H1 (cell line): ENCODE measurements at regions not wholly inside any gene's neighbourhood (a gene's known extent, or its start where the extent isn't known, plus 50 kb on each side); places are given as distances from the start of the nearest gene placed in this dataset.

Source experiments
- CTCF ChIA-PET: fragments of 300-600 bp; sonication (Branson Sonifier 250); formaldehyde crosslinking; loops from one replicate; lab custom pipeline; 2021; ENCODE audit not compliant: partially characterized antibody; lab: Charles Lee
- POLR2A ChIA-PET: fragments of 300-600 bp; sonication (Branson Sonifier 250); formaldehyde crosslinking; loops from one replicate; lab custom pipeline; 2021; ENCODE audit warnings: inconsistent platforms; ENCODE audit not compliant: partially characterized antibody; lab: Charles Lee
- DNase-seq, 2 experiments: peaks; one replicate each; pipeline versions ENCODE4 v3.0.0 to v3.0.0-alpha.2; 2010 to 2022; ENCODE audit warnings: low spot score in 2 of 2, low read depth in 1 of 2, mixed read lengths in 1 of 2
- FAIRE-seq: peaks from 2 replicates; lab custom pipeline; 2011; peaks lifted over from hg19 to GRCh38; lab: Jason Lieb, UNC
- H2AFZ ChIP-seq: 2 replicates; pipeline ENCODE4 v1.8.1; 2012; ENCODE audit warnings: low read length, inconsistent platforms
- H2AK5ac ChIP-seq: 2 replicates; pipeline ENCODE4 v1.6.1; 2013; ENCODE audit warnings: low read depth, low read length
- H2BK120ac ChIP-seq: replicated peaks from 2 replicates; pipeline ENCODE3; 2013; ENCODE audit warnings: low read depth, low read length, inconsistent platforms
- H2BK12ac ChIP-seq: 2 replicates; pipeline ENCODE4 v1.6.1; 2013; ENCODE audit warnings: low read depth, low read length
- H2BK15ac ChIP-seq: 2 replicates; pipeline ENCODE4 v1.6.1; 2013; ENCODE audit warnings: low read length
- H2BK20ac ChIP-seq: 2 replicates; pipeline ENCODE4 v1.6.1; 2013; ENCODE audit warnings: low read length
- H2BK5ac ChIP-seq: 2 replicates; pipeline ENCODE4 v1.6.1; 2013; ENCODE audit warnings: low read depth, low read length
- H3K14ac ChIP-seq: 2 replicates; pipeline ENCODE4 v1.6.1; 2013; ENCODE audit warnings: inconsistent platforms; ENCODE audit not compliant: insufficient read length
- H3K18ac ChIP-seq: 2 replicates; pipeline ENCODE4 v1.6.1; 2013; ENCODE audit warnings: low read length; ENCODE audit errors: extremely low read depth
- H3K23ac ChIP-seq: 2 replicates; pipeline ENCODE4 v1.6.1; 2013; ENCODE audit warnings: inconsistent platforms; ENCODE audit not compliant: insufficient read length
- H3K23me2 ChIP-seq: 2 replicates; pipeline ENCODE4 v1.6.1; 2013; ENCODE audit warnings: low read depth, low read length
- H3K27ac ChIP-seq: 2 replicates; pipeline ENCODE4 v1.6.1; 2011; ENCODE audit warnings: low read depth, low read length, inconsistent platforms
- H3K27me3 ChIP-seq, 4 experiments: replicated peaks in 1 of 4; 1 replicate in 1 of 4; 2 replicates in 3 of 4; pipeline versions ENCODE4 v1.6.1 to v1.8.1; 2011 to 2013; ENCODE audit warnings: low read length in 3 of 4, mild to moderate bottlenecking in 3 of 4, inconsistent platforms in 2 of 4, mixed read lengths in 2 of 4, moderate library complexity in 1 of 4; ENCODE audit not compliant: control insufficient read depth in 3 of 4, insufficient read depth in 3 of 4; ENCODE audit errors: extremely low read depth in 1 of 4
- H3K36me3 ChIP-seq, 4 experiments: 2 replicates each; pipeline versions ENCODE4 v1.6.1 to v1.8.1; 2011 to 2013; ENCODE audit warnings: mild to moderate bottlenecking in 4 of 4, low read length in 3 of 4, moderate library complexity in 2 of 4, control low read depth in 1 of 4, inconsistent platforms in 1 of 4; ENCODE audit not compliant: insufficient read depth in 4 of 4, control insufficient read depth in 2 of 4
- H3K4ac ChIP-seq: replicated peaks from 2 replicates; pipeline ENCODE3; 2013; ENCODE audit warnings: low read length, low read depth, mixed read lengths, inconsistent platforms; ENCODE audit not compliant: insufficient read length
- H3K4me1 ChIP-seq, 4 experiments: replicated peaks in 1 of 4; 1 replicate in 1 of 4; 2 replicates in 3 of 4; pipeline versions ENCODE4 v1.6.1 to v1.8.1; 2011 to 2013; ENCODE audit warnings: low read length in 3 of 4, inconsistent platforms in 2 of 4, mixed read lengths in 1 of 4; ENCODE audit not compliant: insufficient read depth in 4 of 4, control insufficient read depth in 3 of 4
- H3K4me2 ChIP-seq, 2 experiments: 2 replicates each; pipeline versions ENCODE4 v1.6.1 to v1.8.1; 2011 to 2013; ENCODE audit warnings: low read depth in 2 of 2, low read length in 2 of 2, control low read depth in 1 of 2, inconsistent platforms in 1 of 2, mild to moderate bottlenecking in 1 of 2; ENCODE audit not compliant: insufficient read depth in 1 of 2
- H3K4me3 ChIP-seq, 4 experiments: fragments of 200-600, 300-600 bp in 1 of 4; sonication (generic), shearing (Covaris generic), sonication (Bioruptor Twin) in 1 of 4; 2 replicates each; pipeline versions ENCODE4 v1.5.1 to v1.8.1; 2011 to 2016; ENCODE audit warnings: low read length in 4 of 4, low read depth in 3 of 4, control low read depth in 2 of 4, inconsistent platforms in 2 of 4, mild to moderate bottlenecking in 2 of 4, mixed read lengths in 1 of 4, moderate library complexity in 1 of 4; ENCODE audit not compliant: insufficient read depth in 2 of 4; ENCODE audit errors: extremely low read depth in 1 of 4
- H3K56ac ChIP-seq: replicated peaks from 2 replicates; pipeline ENCODE3; 2013; ENCODE audit warnings: low read depth, mild to moderate bottlenecking, mixed read lengths, low read length, inconsistent platforms; ENCODE audit not compliant: insufficient read length
- H3K79me1 ChIP-seq: 2 replicates; pipeline ENCODE4 v1.6.1; 2013; ENCODE audit warnings: low read depth, low read length, control low read depth
- H3K79me2 ChIP-seq, 2 experiments: 2 replicates each; pipeline versions ENCODE4 v1.6.1 to v1.8.1; 2012 to 2013; ENCODE audit warnings: low read length in 2 of 2, mild to moderate bottlenecking in 2 of 2, inconsistent platforms in 1 of 2; ENCODE audit not compliant: insufficient read depth in 2 of 2, control insufficient read depth in 1 of 2
- H3K9ac ChIP-seq, 4 experiments: replicated peaks in 1 of 4; 1 replicate in 1 of 4; 2 replicates in 3 of 4; pipeline versions ENCODE4 v1.6.1 to v1.8.1; 2011 to 2013; ENCODE audit warnings: low read depth in 3 of 4, low read length in 3 of 4, control low read depth in 2 of 4, mild to moderate bottlenecking in 2 of 4, moderate library complexity in 2 of 4, inconsistent platforms in 1 of 4; ENCODE audit errors: extremely low read depth in 1 of 4
- H3K9me3 ChIP-seq, 2 experiments: 2 replicates each; pipeline versions ENCODE4 v1.6.1 to v1.8.1; 2012 to 2013; ENCODE audit warnings: mild to moderate bottlenecking in 2 of 2, moderate library complexity in 2 of 2, control low read depth in 1 of 2, inconsistent platforms in 1 of 2, low read depth in 1 of 2, low read length in 1 of 2, mixed read lengths in 1 of 2; ENCODE audit not compliant: insufficient read depth in 2 of 2
- H4K20me1 ChIP-seq, 2 experiments: replicated peaks in 1 of 2; 2 replicates each; pipeline versions ENCODE3 to v1.8.1; 2011 to 2013; ENCODE audit warnings: inconsistent platforms in 2 of 2, low read length in 2 of 2, mild to moderate bottlenecking in 1 of 2; ENCODE audit not compliant: insufficient read depth in 2 of 2, control insufficient read depth in 1 of 2
- H4K5ac ChIP-seq: 2 replicates; pipeline ENCODE4 v1.6.1; 2013; ENCODE audit warnings: low read length, low read depth, mixed read lengths, inconsistent platforms; ENCODE audit not compliant: insufficient read length
- H4K8ac ChIP-seq: 2 replicates; pipeline ENCODE4 v1.8.0; 2013; ENCODE audit warnings: mild to moderate bottlenecking, moderate library complexity, low read length, inconsistent platforms; ENCODE audit not compliant: insufficient read depth; ENCODE audit errors: extremely low read depth
- H4K91ac ChIP-seq: replicated peaks from 2 replicates; pipeline ENCODE3; 2013; ENCODE audit warnings: low read length, mixed read lengths, inconsistent platforms; ENCODE audit not compliant: insufficient read length
- CTBP2 ChIP-seq: IDR thresholded peaks from 2 replicates; pipeline ENCODE4 v1.7.0; 2011; ENCODE audit warnings: borderline replicate concordance, mild to moderate bottlenecking, moderate library complexity, mixed read lengths, low read length; ENCODE audit not compliant: insufficient read depth, insufficient read length
- EZH2 ChIP-seq: fragments of 200-600 bp; sonication (generic); IDR thresholded peaks from 2 replicates; pipeline ENCODE4 v1.7.1; 2012; ENCODE audit warnings: low read depth, mild to moderate bottlenecking, moderate library complexity, low read length, inconsistent platforms; ENCODE audit not compliant: severe bottlenecking
- FOSL1 ChIP-seq: IDR thresholded peaks from 2 replicates; pipeline ENCODE4 v1.6.1; 2011; ENCODE audit warnings: mild to moderate bottlenecking, low read depth, low read length, moderate library complexity; ENCODE audit not compliant: insufficient read depth
- GTF2F1 ChIP-seq: IDR thresholded peaks from 2 replicates; pipeline ENCODE4 v1.6.1; 2012; ENCODE audit warnings: low read depth, low read length, improper control_type of control experiment, borderline replicate concordance
- NRF1 ChIP-seq: IDR thresholded peaks from 2 replicates; pipeline ENCODE4 v1.6.1; 2011; ENCODE audit warnings: mild to moderate bottlenecking, low read depth, low read length, improper control_type of control experiment
- POLR2AphosphoS5 ChIP-seq: IDR thresholded peaks from 2 replicates; pipeline ENCODE4 v1.6.1; 2011; ENCODE audit warnings: low read depth, low read length
- SP1 ChIP-seq: IDR thresholded peaks from 2 replicates; pipeline ENCODE4 v1.6.1; 2011; ENCODE audit warnings: low read depth, low read length
- WGBS, 2 experiments: shearing (Covaris generic) in 1 of 2; methylation state at CpG; one replicate each; pipeline versions ENCODE4 v1.1.6 to v1.1.7; 2013 to 2015; ENCODE audit warnings: low lambda C conversion rate in 2 of 2, mixed read lengths in 2 of 2, inconsistent platforms in 1 of 2, low coverage in 1 of 2, missing lambda C conversion rate in 1 of 2; ENCODE audit not compliant: insufficient replicate concordance in 2 of 2, insufficient coverage in 1 of 2, insufficient read length in 1 of 2; ENCODE audit errors: extremely low coverage in 1 of 2, missing lambda C conversion rate in 1 of 2; 5-methylcytosine and 5-hydroxymethylcytosine counted together
- TF ChIP-seq, protein P1 (sequence below): IDR thresholded peaks from 2 replicates; pipeline ENCODE4 v1.6.1; 2012; ENCODE audit warnings: inconsistent platforms

DNA sequence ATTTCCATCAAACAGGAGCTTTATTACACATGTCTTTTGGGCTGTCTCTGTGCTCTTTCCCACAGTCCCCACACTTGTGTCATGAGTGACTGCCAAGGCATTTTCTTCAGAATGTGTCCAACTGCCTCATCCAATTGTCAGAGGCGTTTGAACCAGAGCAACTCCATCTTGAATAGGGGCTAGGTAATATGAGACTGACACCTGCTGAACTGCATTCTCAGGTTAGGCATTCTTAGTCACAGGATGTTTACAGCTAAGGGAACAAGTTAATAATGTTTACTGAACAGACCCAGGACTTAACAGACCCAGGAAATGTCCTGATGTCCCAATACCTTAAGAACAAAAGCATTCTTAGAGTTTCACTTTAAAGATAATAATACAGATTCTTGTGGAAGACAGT lies 595.5 kb downstream of the REEP3 start:
- no peaks in the 10 kb centered on the region; a peak in 1 of 4 replicates for H3K9me3 ChIP-seq
- no peak overlapping the region for H3K56ac ChIP-seq
- no peak overlapping the region for H3K4me3 ChIP-seq
- no peak overlapping the region for H2BK12ac ChIP-seq
- no peaks in the 10 kb centered on the region for H3K27me3 ChIP-seq
- 79% methylated on average over 1 of the region's 1 CpG; no CpG with 5 or more reads in 1 of the 2 experiments for WGBS, 2 experiments
- H3K4me1 ChIP-seq: peaks cover 0 to 4% (median 0%) of the 10 kb centered on the region in 4 experiments; a peak in 2 of 7 replicates
- H4K8ac ChIP-seq: no peak overlapping the region
- no peak overlapping the region for H2BK20ac ChIP-seq
- no peak overlapping the region for H2AFZ ChIP-seq
- H3K79me1 ChIP-seq: no peaks in the 10 kb centered on the region
- H3K14ac ChIP-seq: no peak overlapping the region
- H2AK5ac ChIP-seq: no peak overlapping the region
- H4K91ac ChIP-seq: no peak overlapping the region
- H2BK15ac ChIP-seq: no peak overlapping the region
- no peak overlapping the region for H3K4ac ChIP-seq
- H4K5ac ChIP-seq: no peak overlapping the region
- no peaks in the 10 kb centered on the region; the same call in 1 of the 2 replicates for H3K23me2 ChIP-seq
- FAIRE-seq (no peak), DNase-seq (no peak)
- no peaks in the 10 kb centered on the region for H4K20me1 ChIP-seq
- H2BK120ac ChIP-seq: no peak overlapping the region
- H3K79me2 ChIP-seq: no peaks in the 10 kb centered on the region
- no peak overlapping the region for H3K23ac ChIP-seq
- POLR2A ChIA-PET: no interaction called here
- no peak overlapping the region for H2BK5ac ChIP-seq
- no peak overlapping the region for H3K4me2 ChIP-seq
- no peak overlapping the region for H3K18ac ChIP-seq
- H3K27ac ChIP-seq: no peak overlapping the region
- no peak overlapping the region for H3K9ac ChIP-seq
- CTCF ChIA-PET: interaction anchor here (0.6 to 4.2 kb wide), 10 partner anchors 13 to 163 kb away, joined by 3 to 17 read pairs (median 5); no protein-coding TSS in a partner anchor
- no peaks in the 10 kb centered on the region for H3K36me3 ChIP-seq
- TF ChIP-seq, protein P1, sequence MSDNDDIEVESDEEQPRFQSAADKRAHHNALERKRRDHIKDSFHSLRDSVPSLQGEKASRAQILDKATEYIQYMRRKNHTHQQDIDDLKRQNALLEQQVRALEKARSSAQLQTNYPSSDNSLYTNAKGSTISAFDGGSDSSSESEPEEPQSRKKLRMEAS: no peak
- TF ChIP-seq FOSL1: no peak
- TF ChIP-seq GTF2F1: no peak
- TF ChIP-seq NRF1: no peak
- TF ChIP-seq EZH2: no peak
- TF ChIP-seq CTBP2: no peak
- TF ChIP-seq SP1: no peak
- no peak for TF ChIP-seq POLR2AphosphoS5
